ENCODE measurements at regions not wholly inside any gene's neighbourhood (a gene's known extent, or its start where the extent isn't known, plus 50 kb on each side); places are given as distances from the start of the nearest gene placed in this dataset.

DNA sequence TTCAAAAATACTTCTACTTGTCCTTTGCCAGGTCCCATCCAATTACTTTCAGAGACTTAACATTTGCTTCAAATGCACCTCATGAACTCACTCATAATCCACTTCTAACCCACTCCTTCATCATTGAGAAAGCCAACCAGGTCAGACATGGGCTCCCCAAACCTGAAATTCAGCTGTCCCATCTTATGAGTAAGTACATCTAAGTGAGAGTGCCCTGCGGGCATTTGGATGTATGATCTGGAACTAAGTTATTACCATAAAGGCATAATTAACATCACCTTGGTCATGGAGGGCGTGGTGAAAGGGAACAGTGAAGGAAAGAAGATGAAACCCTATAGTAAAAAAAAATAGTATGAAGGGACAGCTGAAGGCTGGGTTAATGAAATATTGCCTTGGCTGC is 896.8 kb downstream of the C6orf118 start:
- Histone ChIP-seq H3K4me3 (ENCODE audit: insufficient read depth in 1 of 2, low read depth in 1 of 2, low read length in 2 of 2) (no peak overlapping the region), H3K4ac (ENCODE audit: low read depth in 1 of 2, low read length in 2 of 2) (no peak overlapping the region), H3K27ac (ENCODE audit: low read length, poor library complexity, severe bottlenecking) (no peak overlapping the region), H2AFZ (ENCODE audit: low read depth, low read length) (no peak overlapping the region), H3K4me2 (ENCODE audit: low read length, poor library complexity, severe bottlenecking) (no peak overlapping the region), H2BK5ac (ENCODE audit: low read depth, low read length, poor library complexity, severe bottlenecking) (no peak overlapping the region), H4K91ac (ENCODE audit: low read length) (no peak overlapping the region), H3K9me3 (ENCODE audit: control insufficient read depth, low read length) (no peaks in the 10 kb centered on the region), H3K18ac (ENCODE audit: low read depth in 1 of 2, low read length in 2 of 2) (no peak overlapping the region), H3K36me3 (ENCODE audit: control insufficient read depth in 1 of 2, insufficient read depth in 2 of 2, low read depth in 1 of 2, low read length in 2 of 2) (no peaks in the 10 kb centered on the region), H3K9ac (ENCODE audit: low read length) (no peak overlapping the region), H3K23ac (ENCODE audit: low read length in 2 of 2) (no peak overlapping the region), H2AK5ac (ENCODE audit: low read length, severe bottlenecking) (no peak overlapping the region), H3K79me1 (replicated peaks; ENCODE audit: low read length, poor library complexity, severe bottlenecking) (no peaks in the 10 kb centered on the region), H3K4me1 (ENCODE audit: control insufficient read depth, insufficient read depth, low read depth, low read length) (no peaks in the 10 kb centered on the region), H4K8ac (ENCODE audit: low read length) (no peak overlapping the region), H2BK15ac (ENCODE audit: low read depth, poor library complexity, severe bottlenecking) (no peak overlapping the region), H2BK12ac (ENCODE audit: low read length in 2 of 2) (no peak overlapping the region), H3K27me3 (ENCODE audit: control insufficient read depth in 1 of 2, insufficient read depth in 1 of 2, low read length in 2 of 2) (no peaks in the 10 kb centered on the region), H2BK120ac (ENCODE audit: low read depth, low read length) (no peak overlapping the region), H3K14ac (ENCODE audit: low read length in 2 of 2) (no peak overlapping the region)
- no peak for DNase-seq
- WGBS = 50% methylated on average over 1 of the region's 2 CpGs

DNA sequence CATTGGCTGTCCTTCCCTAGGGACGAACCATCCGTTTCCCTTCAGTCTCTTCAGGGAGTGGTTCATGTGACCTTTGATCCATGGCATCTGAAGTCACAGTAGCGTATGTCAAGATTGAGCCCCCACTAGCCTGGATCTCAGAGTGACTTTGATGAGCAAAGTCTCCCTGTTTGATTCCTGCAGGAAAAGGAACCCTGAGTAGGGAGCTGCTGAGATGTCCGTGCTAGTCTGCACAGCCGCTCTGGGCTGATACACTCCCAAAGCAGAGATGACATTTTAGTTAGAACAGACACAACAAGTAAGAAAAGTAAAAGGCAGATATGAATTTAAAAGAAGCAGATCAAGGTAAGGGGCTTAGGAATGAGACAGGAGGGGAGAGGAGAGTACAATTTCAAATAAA is 899.4 kb downstream of the C6orf118 start:
- Histone ChIP-seq H4K91ac (ENCODE audit: low read length) (no peak overlapping the region), H3K36me3 (ENCODE audit: control insufficient read depth in 1 of 2, insufficient read depth in 2 of 2, low read depth in 1 of 2, low read length in 2 of 2) (no peaks in the 10 kb centered on the region), H3K4me1 (ENCODE audit: control insufficient read depth, insufficient read depth, low read depth, low read length) (no peaks in the 10 kb centered on the region), H2BK5ac (ENCODE audit: low read depth, low read length, poor library complexity, severe bottlenecking) (no peak overlapping the region), H2AFZ (ENCODE audit: low read depth, low read length) (no peak overlapping the region), H3K4ac (ENCODE audit: low read depth in 1 of 2, low read length in 2 of 2) (no peak overlapping the region), H2BK15ac (ENCODE audit: low read depth, poor library complexity, severe bottlenecking) (no peak overlapping the region), H2BK12ac (ENCODE audit: low read length in 2 of 2) (no peak overlapping the region), H3K4me2 (ENCODE audit: low read length, poor library complexity, severe bottlenecking) (no peak overlapping the region), H2BK120ac (ENCODE audit: low read depth, low read length) (no peak overlapping the region), H3K27me3 (ENCODE audit: control insufficient read depth in 1 of 2, insufficient read depth in 1 of 2, low read length in 2 of 2) (no peaks in the 10 kb centered on the region), H3K79me1 (replicated peaks; ENCODE audit: low read length, poor library complexity, severe bottlenecking) (no peaks in the 10 kb centered on the region), H3K27ac (ENCODE audit: low read length, poor library complexity, severe bottlenecking) (no peak overlapping the region), H2AK5ac (ENCODE audit: low read length, severe bottlenecking) (no peak overlapping the region), H3K4me3 (ENCODE audit: insufficient read depth in 1 of 2, low read depth in 1 of 2, low read length in 2 of 2) (no peak overlapping the region), H3K14ac (ENCODE audit: low read length in 2 of 2) (no peak overlapping the region), H4K8ac (ENCODE audit: low read length) (no peak overlapping the region), H3K23ac (ENCODE audit: low read length in 2 of 2) (no peak overlapping the region), H3K18ac (ENCODE audit: low read depth in 1 of 2, low read length in 2 of 2) (no peak overlapping the region), H3K9me3 (ENCODE audit: control insufficient read depth, low read length) (no peaks in the 10 kb centered on the region), H3K9ac (ENCODE audit: low read length) (no peak overlapping the region)
- WGBS = 88% methylated on average over 5 of the region's 5 CpGs
- no peak for DNase-seq

DNA sequence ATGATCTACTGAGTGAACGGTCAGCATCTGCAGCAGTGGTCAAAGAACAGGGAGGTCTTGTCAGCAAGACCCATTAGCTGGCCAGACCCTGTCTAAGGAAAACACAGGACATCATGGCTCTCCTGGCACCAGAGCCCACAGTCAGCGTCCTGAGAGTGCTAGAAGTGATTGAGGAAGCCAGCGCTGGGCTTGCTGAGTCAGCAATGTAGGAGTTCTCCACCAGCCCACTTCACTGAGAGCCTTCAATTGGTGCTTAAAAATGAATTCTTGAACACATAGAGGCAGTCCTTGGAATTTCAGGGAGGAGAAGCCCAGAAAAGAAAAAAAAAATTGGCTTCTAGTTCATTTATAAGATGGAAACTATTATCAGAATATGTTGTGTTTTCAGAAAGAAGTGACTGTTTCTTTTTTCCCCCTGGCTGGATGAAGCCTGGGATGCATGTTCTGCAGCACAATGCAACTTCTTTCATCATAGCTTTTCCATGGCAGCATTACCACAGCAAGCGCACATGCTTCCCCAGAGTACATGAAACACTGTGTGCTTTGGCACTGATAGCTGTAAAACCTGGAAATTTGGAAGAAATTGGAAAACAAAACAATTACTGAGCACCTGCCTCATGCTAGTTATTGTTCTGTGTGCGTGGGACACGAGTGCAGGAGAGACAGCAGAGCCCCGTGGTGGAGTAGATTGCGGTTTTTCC is 899.9 kb downstream of the C6orf118 start:
- no peak overlapping the region for H3K4me3 ChIP-seq (ENCODE audit: insufficient read depth in 1 of 2, low read depth in 1 of 2, low read length in 2 of 2)
- no peaks in the 10 kb centered on the region for H3K4me1 ChIP-seq (ENCODE audit: control insufficient read depth, insufficient read depth, low read depth, low read length)
- DNase-seq = no peak
- H3K36me3 ChIP-seq (ENCODE audit: control insufficient read depth in 1 of 2, insufficient read depth in 2 of 2, low read depth in 1 of 2, low read length in 2 of 2) = no peaks in the 10 kb centered on the region
- H3K79me1 ChIP-seq (replicated peaks; ENCODE audit: low read length, poor library complexity, severe bottlenecking) = no peaks in the 10 kb centered on the region
- H3K4me2 ChIP-seq (ENCODE audit: low read length, poor library complexity, severe bottlenecking) = no peak overlapping the region
- H3K18ac ChIP-seq (ENCODE audit: low read depth in 1 of 2, low read length in 2 of 2) = no peak overlapping the region
- WGBS = 81% methylated on average over 8 of the region's 8 CpGs
- H3K23ac ChIP-seq (ENCODE audit: low read length in 2 of 2) = no peak overlapping the region
- no peak overlapping the region for H2AK5ac ChIP-seq (ENCODE audit: low read length, severe bottlenecking)
- no peak overlapping the region for H3K27ac ChIP-seq (ENCODE audit: low read length, poor library complexity, severe bottlenecking)
- no peak overlapping the region for H2AFZ ChIP-seq (ENCODE audit: low read depth, low read length)
- H4K91ac ChIP-seq (ENCODE audit: low read length) = no peak overlapping the region
- H3K9me3 ChIP-seq (ENCODE audit: control insufficient read depth, low read length) = no peaks in the 10 kb centered on the region
- H3K4ac ChIP-seq (ENCODE audit: low read depth in 1 of 2, low read length in 2 of 2) = no peak overlapping the region
- no peak overlapping the region for H2BK120ac ChIP-seq (ENCODE audit: low read depth, low read length)
- no peak overlapping the region for H2BK15ac ChIP-seq (ENCODE audit: low read depth, poor library complexity, severe bottlenecking)
- H3K14ac ChIP-seq (ENCODE audit: low read length in 2 of 2) = no peak overlapping the region
- no peak overlapping the region for H2BK5ac ChIP-seq (ENCODE audit: low read depth, low read length, poor library complexity, severe bottlenecking)
- no peak overlapping the region for H3K9ac ChIP-seq (ENCODE audit: low read length)
- no peak overlapping the region for H4K8ac ChIP-seq (ENCODE audit: low read length)
- no peaks in the 10 kb centered on the region for H3K27me3 ChIP-seq (ENCODE audit: control insufficient read depth in 1 of 2, insufficient read depth in 1 of 2, low read length in 2 of 2)
- no peak overlapping the region for H2BK12ac ChIP-seq (ENCODE audit: low read length in 2 of 2)

DNA sequence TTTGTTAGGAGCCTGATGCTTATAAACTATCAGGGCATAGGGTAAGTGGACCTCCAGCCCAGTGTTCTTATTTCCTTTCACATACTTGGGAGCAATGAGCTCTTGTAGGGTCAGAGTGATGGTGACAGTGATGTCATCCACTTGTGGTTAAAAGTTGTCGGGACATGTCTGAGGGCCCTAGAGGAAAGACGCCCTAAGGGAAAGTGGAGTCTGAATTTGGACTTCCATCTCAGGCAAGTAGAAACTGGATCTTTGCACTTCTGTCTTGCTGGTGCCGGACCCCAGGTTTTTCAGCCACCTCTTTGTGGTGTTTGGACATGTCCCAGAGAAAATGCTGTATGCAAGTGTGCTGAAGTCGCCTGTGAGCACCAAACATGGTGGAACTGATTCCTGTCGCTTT is 900.5 kb downstream of the C6orf118 start:
- DNase-seq = no peak
- Histone ChIP-seq H2BK12ac (ENCODE audit: low read length in 2 of 2) (no peak overlapping the region), H3K23ac (ENCODE audit: low read length in 2 of 2) (no peak overlapping the region), H3K27ac (ENCODE audit: low read length, poor library complexity, severe bottlenecking) (no peak overlapping the region), H3K4me3 (ENCODE audit: insufficient read depth in 1 of 2, low read depth in 1 of 2, low read length in 2 of 2) (no peak overlapping the region), H3K27me3 (ENCODE audit: control insufficient read depth in 1 of 2, insufficient read depth in 1 of 2, low read length in 2 of 2) (no peaks in the 10 kb centered on the region), H4K91ac (ENCODE audit: low read length) (no peak overlapping the region), H3K79me1 (replicated peaks; ENCODE audit: low read length, poor library complexity, severe bottlenecking) (no peaks in the 10 kb centered on the region), H4K8ac (ENCODE audit: low read length) (no peak overlapping the region), H2AFZ (ENCODE audit: low read depth, low read length) (no peak overlapping the region), H2BK15ac (ENCODE audit: low read depth, poor library complexity, severe bottlenecking) (no peak overlapping the region), H3K4me1 (ENCODE audit: control insufficient read depth, insufficient read depth, low read depth, low read length) (no peaks in the 10 kb centered on the region), H2BK5ac (ENCODE audit: low read depth, low read length, poor library complexity, severe bottlenecking) (no peak overlapping the region), H3K4ac (ENCODE audit: low read depth in 1 of 2, low read length in 2 of 2) (no peak overlapping the region), H2BK120ac (ENCODE audit: low read depth, low read length) (no peak overlapping the region), H3K9ac (ENCODE audit: low read length) (no peak overlapping the region), H3K4me2 (ENCODE audit: low read length, poor library complexity, severe bottlenecking) (no peak overlapping the region), H3K9me3 (ENCODE audit: control insufficient read depth, low read length) (no peaks in the 10 kb centered on the region), H3K18ac (ENCODE audit: low read depth in 1 of 2, low read length in 2 of 2) (no peak overlapping the region), H3K36me3 (ENCODE audit: control insufficient read depth in 1 of 2, insufficient read depth in 2 of 2, low read depth in 1 of 2, low read length in 2 of 2) (no peaks in the 10 kb centered on the region), H2AK5ac (ENCODE audit: low read length, severe bottlenecking) (no peak overlapping the region), H3K14ac (ENCODE audit: low read length in 2 of 2) (no peak overlapping the region)
- 76% methylated on average over 5 of the region's 5 CpGs for WGBS
